ENCODE measurements at regions not wholly inside any gene's neighbourhood (a gene's known extent, or its start where the extent isn't known, plus 50 kb on each side); places are given as distances from the start of the nearest gene placed in this dataset.

DNA sequence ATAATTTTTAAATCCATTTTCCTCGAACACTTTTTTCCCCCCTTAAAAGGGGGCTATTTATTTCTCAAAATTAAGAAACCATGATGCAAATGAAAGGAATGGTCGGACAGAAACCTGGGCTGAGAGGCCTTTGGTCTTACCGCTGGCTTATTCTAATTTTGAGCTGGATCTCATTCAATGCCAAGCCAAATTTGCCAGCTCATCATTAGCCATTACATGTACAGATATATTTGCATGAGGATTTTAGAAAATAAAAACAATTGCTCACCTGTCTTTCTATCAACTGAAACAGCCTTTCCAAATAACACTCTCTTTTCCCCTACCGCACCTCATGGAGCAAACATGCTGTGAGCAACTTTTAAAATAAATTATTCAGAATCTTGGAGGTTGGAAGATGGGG lies 219.5 kb upstream of the DTNBP1 start:
- TF ChIP-seq, protein P1, sequence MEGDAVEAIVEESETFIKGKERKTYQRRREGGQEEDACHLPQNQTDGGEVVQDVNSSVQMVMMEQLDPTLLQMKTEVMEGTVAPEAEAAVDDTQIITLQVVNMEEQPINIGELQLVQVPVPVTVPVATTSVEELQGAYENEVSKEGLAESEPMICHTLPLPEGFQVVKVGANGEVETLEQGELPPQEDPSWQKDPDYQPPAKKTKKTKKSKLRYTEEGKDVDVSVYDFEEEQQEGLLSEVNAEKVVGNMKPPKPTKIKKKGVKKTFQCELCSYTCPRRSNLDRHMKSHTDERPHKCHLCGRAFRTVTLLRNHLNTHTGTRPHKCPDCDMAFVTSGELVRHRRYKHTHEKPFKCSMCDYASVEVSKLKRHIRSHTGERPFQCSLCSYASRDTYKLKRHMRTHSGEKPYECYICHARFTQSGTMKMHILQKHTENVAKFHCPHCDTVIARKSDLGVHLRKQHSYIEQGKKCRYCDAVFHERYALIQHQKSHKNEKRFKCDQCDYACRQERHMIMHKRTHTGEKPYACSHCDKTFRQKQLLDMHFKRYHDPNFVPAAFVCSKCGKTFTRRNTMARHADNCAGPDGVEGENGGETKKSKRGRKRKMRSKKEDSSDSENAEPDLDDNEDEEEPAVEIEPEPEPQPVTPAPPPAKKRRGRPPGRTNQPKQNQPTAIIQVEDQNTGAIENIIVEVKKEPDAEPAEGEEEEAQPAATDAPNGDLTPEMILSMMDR (conservative IDR thresholded peaks at IDR 0.05): no peak
- Histone ChIP-seq H2AFZ (ENCODE audit: low read length) (no peak overlapping the region), H2BK12ac (ENCODE audit: insufficient read length, low read depth, low read length) (no peak overlapping the region), H3K23ac (ENCODE audit: insufficient read length, low read depth, low read length) (no peak overlapping the region), H3K27me3 (ENCODE audit: insufficient read depth, low read length) (no peaks in the 10 kb centered on the region), H3K9ac (ENCODE audit: extremely low read depth, insufficient read length, low read length) (no peak overlapping the region), H4K8ac (replicated peaks; ENCODE audit: insufficient read length, low read depth, low read length) (no peak overlapping the region), H3K79me1 (ENCODE audit: insufficient read depth, low read depth, low read length, poor library complexity, severe bottlenecking) (no peaks in the 10 kb centered on the region), H3K56ac (ENCODE audit: insufficient read length, low read depth, low read length) (no peak overlapping the region), H3K14ac (ENCODE audit: insufficient read depth, low read length) (no peak overlapping the region), H3T11ph (ENCODE audit: low read length) (no peak overlapping the region), H3K9me3 (ENCODE audit: control insufficient read depth, low read depth, low read length) (no peaks in the 10 kb centered on the region), H3K4me1 (ENCODE audit: insufficient read depth, low read length) (no peaks in the 10 kb centered on the region; the same call in 1 of the 2 replicates), H2BK5ac (ENCODE audit: insufficient read length, low read length) (no peak overlapping the region), H2BK15ac (ENCODE audit: low read depth, low read length) (no peak overlapping the region), H3K27ac (ENCODE audit: insufficient read length, low read depth, low read length) (no peak overlapping the region), H4K5ac (ENCODE audit: insufficient read length, low read depth, low read length) (no peak overlapping the region), H4K91ac (ENCODE audit: insufficient read length, low read depth, low read length) (no peak overlapping the region), H3K23me2 (ENCODE audit: insufficient read length, low read depth, low read length, poor library complexity, severe bottlenecking) (no peaks in the 10 kb centered on the region), H4K20me1 (ENCODE audit: control insufficient read depth, insufficient read depth, insufficient read length) (no peaks in the 10 kb centered on the region), H3K18ac (ENCODE audit: insufficient read length, low read depth, low read length) (no peak overlapping the region), H3K79me2 (ENCODE audit: insufficient read depth, low read length) (no peaks in the 10 kb centered on the region), H2AK5ac (ENCODE audit: insufficient read length, low read length) (no peak overlapping the region), H3K4ac (ENCODE audit: low read depth, low read length) (no peak overlapping the region), H2BK120ac (ENCODE audit: low read depth, low read length, poor library complexity, severe bottlenecking) (no peak overlapping the region), H2BK20ac (ENCODE audit: low read depth, low read length, poor library complexity, severe bottlenecking) (no peak overlapping the region), H3K4me2 (ENCODE audit: insufficient read depth, insufficient read length, low read length) (no peak overlapping the region)
- no peak overlapping the region for H3K4me3 Mint-ChIP-seq
- H3K27ac Mint-ChIP-seq: no peak overlapping the region
- H3K36me3 Mint-ChIP-seq (ENCODE audit: insufficient read depth in 1 of 3, low read depth in 3 of 3): no peaks in the 10 kb centered on the region
- no CpG with 5 or more reads among the region's 4 CpGs for WGBS (ENCODE audit: extremely low coverage, insufficient read length, low lambda C conversion rate)
- H3K9me3 Mint-ChIP-seq: no peaks in the 10 kb centered on the region
- H3K4me1 Mint-ChIP-seq: no peaks in the 10 kb centered on the region
- peaks cover 5% of the 10 kb centered on the region for H3K27me3 Mint-ChIP-seq (ENCODE audit: low read depth)
- no peak for DNase-seq
